PC-3 (cell line): ENCODE measurements at regions not wholly inside any gene's neighbourhood (a gene's known extent, or its start where the extent isn't known, plus 50 kb on each side); places are given as distances from the start of the nearest gene placed in this dataset.

Experiments
- ATAC-seq: fragments of 200-7000 bp; cut with Tn5 transposase; 2 replicates; pipeline ENCODE4 v1.9.1; 2020; ENCODE audit warnings: mild to moderate bottlenecking, moderate library complexity
- BruUV-seq: library from RNA; stranded (reverse); fragments of 400-500 nt; replicated peaks from 2 replicates; lab custom pipeline; 2021; lab: Mats Ljungman, UMichigan
- CTCF ChIA-PET: fragments of 300-600 bp; sonication (Branson Sonifier 250); formaldehyde crosslinking; loops from one replicate; lab custom pipeline; 2022; ENCODE audit warnings: antibody characterized with exemption; lab: Charles Lee
- POLR2A ChIA-PET: fragments of 300-600 bp; sonication (Branson Sonifier 250); formaldehyde crosslinking; loops from one replicate; lab custom pipeline; 2022; ENCODE audit warnings: antibody characterized with exemption; ENCODE audit not compliant: unreplicated experiment; lab: Charles Lee
- DNase-seq: peaks from one replicate; pipeline ENCODE4 v3.0.0-alpha.2; 2015
- H2AFZ ChIP-seq: fragments of 300-600 bp; sonication (generic); 2 replicates; pipeline ENCODE4 v1.6.0; 2016; ENCODE audit warnings: antibody characterized with exemption, low read length
- H3F3A ChIP-seq: fragments of 300-600 bp; sonication (generic); one replicate; pipeline ENCODE4 v1.6.0; 2017; ENCODE audit warnings: antibody characterized with exemption, low read length, control low read depth, mild to moderate bottlenecking; ENCODE audit not compliant: unreplicated experiment
- H3K27ac ChIP-seq: fragments of 300-600 bp; sonication (generic); 2 replicates; pipeline ENCODE4 v1.5.1; 2016; ENCODE audit warnings: mild to moderate bottlenecking, low read length
- H3K27me3 ChIP-seq: fragments of 300-600 bp; sonication (generic); 2 replicates; pipeline ENCODE4 v1.6.1; 2016; ENCODE audit warnings: low read length, mixed read lengths
- H3K36me3 ChIP-seq: fragments of 300-600 bp; sonication (generic); 2 replicates; pipeline ENCODE4 v1.6.1; 2016; ENCODE audit warnings: low read depth, mixed run types, low read length, mixed read lengths
- H3K4me1 ChIP-seq: fragments of 300-600 bp; sonication (generic); 2 replicates; pipeline ENCODE4 v1.5.1; 2016; ENCODE audit warnings: low read length; ENCODE audit not compliant: insufficient read depth
- H3K4me2 ChIP-seq: fragments of 300-600 bp; sonication (generic); 2 replicates; pipeline ENCODE4 v1.6.0; 2016; ENCODE audit warnings: low read length
- H3K4me3 ChIP-seq: fragments of 300-600 bp; sonication (generic); 2 replicates; pipeline ENCODE4 v1.5.1; 2016; ENCODE audit warnings: mild to moderate bottlenecking, low read length, mixed read lengths
- H3K79me2 ChIP-seq: fragments of 300-600 bp; sonication (generic); 2 replicates; pipeline ENCODE4 v1.6.1; 2017; ENCODE audit warnings: low read length, mixed read lengths
- H3K9ac ChIP-seq: fragments of 300-600 bp; sonication (generic); 2 replicates; pipeline ENCODE4 v1.6.0; 2016; ENCODE audit warnings: mild to moderate bottlenecking, low read length
- H3K9me2 ChIP-seq: fragments of 300-600 bp; sonication (generic); replicated peaks from 2 replicates; pipeline ENCODE4 v1.6.1; 2016; ENCODE audit warnings: mixed run types, low read length, mixed read lengths
- H3K9me3 ChIP-seq: fragments of 300-600 bp; sonication (generic); 2 replicates; pipeline ENCODE4 v1.6.1; 2016; ENCODE audit warnings: low read length, mixed read lengths
- H4K20me1 ChIP-seq: fragments of 300-600 bp; sonication (generic); 2 replicates; pipeline ENCODE4 v1.6.1; 2016; ENCODE audit warnings: low read length, mixed read lengths
- CTCF ChIP-seq: fragments of 300-600 bp; sonication (generic); conservative IDR thresholded peaks from 2 replicates; pipeline ENCODE4 v1.5.1; 2017; ENCODE audit warnings: antibody characterized with exemption, low read depth, mild to moderate bottlenecking, low read length
- EZH2 ChIP-seq: fragments of 300-600 bp; sonication (generic); IDR thresholded peaks from one replicate; pipeline ENCODE4 v1.6.1; 2017; ENCODE audit warnings: antibody characterized with exemption, mild to moderate bottlenecking, low read length; ENCODE audit not compliant: unreplicated experiment
- EZH2phosphoT487 ChIP-seq: fragments of 300-600 bp; sonication (generic); IDR thresholded peaks from 2 replicates; pipeline ENCODE4 v1.6.1; 2018; ENCODE audit warnings: mild to moderate bottlenecking, antibody characterized with exemption, low read length, borderline replicate concordance
- intact Hi-C: fragments of 100-400 bp; cut with micrococcal nuclease; formaldehyde crosslinking; loops from 2 replicates; pipeline ENCODE4 v1.9.0; 2023

GRCh38 chr2:71928734-71929481, 218.8 kb downstream of the CYP26B1 start:
- Histone ChIP-seq H4K20me1 (no peaks in the 10 kb centered on the region), H3K4me1 (peaks cover 11% of the 10 kb centered on the region), H2AFZ (no peak overlapping the region), H3F3A (no peaks in the 10 kb centered on the region), H3K27ac (no peak overlapping the region), H3K9me3 (no peaks in the 10 kb centered on the region), H3K36me3 (no peaks in the 10 kb centered on the region), H3K27me3 (no peaks in the 10 kb centered on the region), H3K4me3 (no peak overlapping the region), H3K9ac (no peak overlapping the region), H3K9me2 (no peaks in the 10 kb centered on the region), H3K79me2 (no peaks in the 10 kb centered on the region), H3K4me2 (no peak overlapping the region)
- ATAC-seq = no peak
- intact Hi-C loops = loop anchor here (10.0 kb wide), 1 partner anchor 384 kb away; no protein-coding TSS in a partner anchor
- ChIA-PET CTCF (no interaction called here), POLR2A (no interaction called here)
- BruUV-seq = no TSS peak
- DNase-seq = no peak
- TF ChIP-seq EZH2phosphoT487 (no peak), EZH2 (no peak), CTCF (no peak)

DNA sequence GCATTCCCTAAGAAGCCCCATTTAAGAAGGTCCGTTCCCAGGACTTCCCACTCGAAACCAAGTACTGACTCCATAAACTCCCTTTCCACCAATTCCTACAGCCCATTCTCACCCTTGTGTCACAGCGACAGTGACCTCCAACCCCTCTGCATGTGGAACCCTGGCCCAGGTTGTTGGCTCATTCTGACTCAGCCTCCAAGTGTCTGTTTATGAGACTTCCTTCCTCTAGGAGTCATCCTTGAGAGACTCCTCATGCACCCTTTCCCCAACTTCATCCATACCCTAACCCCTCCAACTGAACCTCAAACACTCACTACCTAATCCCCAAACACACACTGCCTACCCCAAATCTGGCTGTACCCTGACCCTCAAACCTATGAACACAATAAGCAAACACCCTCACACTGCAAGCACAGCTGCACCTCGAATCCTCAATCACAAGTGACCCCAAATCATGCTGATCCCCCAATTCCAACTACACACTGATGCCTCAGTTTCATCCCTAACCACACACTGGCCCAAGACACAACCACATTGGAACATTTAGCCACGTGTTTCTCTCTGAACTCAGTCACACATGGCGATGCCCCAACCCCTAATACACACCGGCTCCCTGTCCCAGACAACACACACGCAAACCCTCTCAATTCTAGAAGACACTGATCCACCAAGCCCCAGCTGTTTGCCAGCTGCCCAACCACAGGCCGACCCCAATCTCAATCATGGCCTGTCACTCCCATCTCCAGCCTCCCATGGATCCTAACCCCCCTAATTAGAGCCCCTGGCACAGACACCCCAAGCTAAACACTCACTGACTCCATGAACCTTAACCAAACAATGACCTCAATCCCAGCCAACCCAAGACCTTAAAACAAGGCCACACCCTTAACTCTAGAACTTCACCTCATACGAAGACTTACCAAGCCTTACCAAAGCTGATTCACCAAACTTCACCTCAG, 219.6 kb downstream of the CYP26B1 start:
- Histone ChIP-seq H3K27me3 (no peaks in the 10 kb centered on the region), H3K9me3 (no peaks in the 10 kb centered on the region), H3K27ac (no peak overlapping the region), H3K9me2 (no peaks in the 10 kb centered on the region), H3K79me2 (no peaks in the 10 kb centered on the region), H3K4me2 (no peak overlapping the region), H3K4me3 (no peak overlapping the region), H2AFZ (no peak overlapping the region), H3K9ac (no peak overlapping the region), H3K36me3 (no peaks in the 10 kb centered on the region), H4K20me1 (no peaks in the 10 kb centered on the region), H3K4me1 (peaks cover 11% of the 10 kb centered on the region), H3F3A (no peaks in the 10 kb centered on the region)
- intact Hi-C loops = loop anchor here (10.0 kb wide), 1 partner anchor 383 kb away; no protein-coding TSS in a partner anchor
- DNase-seq (peak; percentile 35), ATAC-seq (peak; percentile 36; the same call in 1 of the 2 replicates)
- ChIA-PET CTCF (no interaction called here), POLR2A (no interaction called here)
- TF ChIP-seq EZH2phosphoT487 (no peak), CTCF (no peak), EZH2 (no peak)
- no TSS peak for BruUV-seq
